ENCODE measurements at regions not wholly inside any gene's neighbourhood (a gene's known extent, or its start where the extent isn't known, plus 50 kb on each side); places are given as distances from the start of the nearest gene placed in this dataset.

DNA sequence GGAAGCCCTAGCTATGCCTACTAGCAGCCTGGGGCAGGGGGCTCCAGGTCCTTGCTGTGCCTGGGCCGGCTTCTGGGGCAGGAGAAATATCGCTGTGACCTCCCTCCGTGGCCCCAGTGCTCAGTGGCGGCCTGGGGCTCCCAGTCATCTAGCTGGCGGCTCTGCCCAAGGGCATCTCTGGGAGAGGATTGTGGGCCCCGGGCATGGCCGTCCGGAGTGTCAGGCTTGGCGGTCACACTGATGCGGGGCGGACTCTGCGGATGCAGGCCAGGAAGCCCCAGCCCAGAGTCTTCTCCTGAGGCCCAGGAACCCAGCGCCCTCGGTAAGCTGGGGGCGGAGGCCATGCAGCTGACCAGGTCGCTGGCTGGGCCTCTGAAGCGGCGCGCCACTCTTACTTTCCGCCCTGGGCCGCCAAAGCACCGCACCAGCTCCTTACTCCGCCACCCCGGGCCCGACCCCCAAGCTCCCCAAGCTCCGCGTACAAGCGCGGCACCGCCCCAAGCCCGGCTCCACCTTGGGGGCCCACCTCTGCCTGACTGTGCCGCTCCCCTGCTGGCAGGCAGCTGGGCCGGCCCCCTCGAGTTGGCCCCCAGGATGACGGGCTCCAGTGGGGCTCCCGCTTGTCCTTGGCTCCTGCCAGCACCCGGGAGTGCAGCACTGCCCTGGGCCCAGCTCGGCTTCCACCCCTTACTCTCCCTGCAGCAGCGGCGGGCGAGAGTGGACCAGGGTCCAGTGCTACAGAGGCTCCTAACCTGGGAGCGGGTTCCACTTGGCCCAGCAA lies 720.0 kb downstream of the PCDH18 start:
- TF ChIP-seq, protein P1, sequence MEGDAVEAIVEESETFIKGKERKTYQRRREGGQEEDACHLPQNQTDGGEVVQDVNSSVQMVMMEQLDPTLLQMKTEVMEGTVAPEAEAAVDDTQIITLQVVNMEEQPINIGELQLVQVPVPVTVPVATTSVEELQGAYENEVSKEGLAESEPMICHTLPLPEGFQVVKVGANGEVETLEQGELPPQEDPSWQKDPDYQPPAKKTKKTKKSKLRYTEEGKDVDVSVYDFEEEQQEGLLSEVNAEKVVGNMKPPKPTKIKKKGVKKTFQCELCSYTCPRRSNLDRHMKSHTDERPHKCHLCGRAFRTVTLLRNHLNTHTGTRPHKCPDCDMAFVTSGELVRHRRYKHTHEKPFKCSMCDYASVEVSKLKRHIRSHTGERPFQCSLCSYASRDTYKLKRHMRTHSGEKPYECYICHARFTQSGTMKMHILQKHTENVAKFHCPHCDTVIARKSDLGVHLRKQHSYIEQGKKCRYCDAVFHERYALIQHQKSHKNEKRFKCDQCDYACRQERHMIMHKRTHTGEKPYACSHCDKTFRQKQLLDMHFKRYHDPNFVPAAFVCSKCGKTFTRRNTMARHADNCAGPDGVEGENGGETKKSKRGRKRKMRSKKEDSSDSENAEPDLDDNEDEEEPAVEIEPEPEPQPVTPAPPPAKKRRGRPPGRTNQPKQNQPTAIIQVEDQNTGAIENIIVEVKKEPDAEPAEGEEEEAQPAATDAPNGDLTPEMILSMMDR (conservative IDR thresholded peaks at IDR 0.05): no peak
- no peak for TF ChIP-seq EZH2 (IDR thresholded peaks at IDR 0.05; ENCODE audit: low read depth)

Measured in PC-9 (cell line).